PC-3 (cell line): ENCODE measurements at regions not wholly inside any gene's neighbourhood (a gene's known extent, or its start where the extent isn't known, plus 50 kb on each side); places are given as distances from the start of the nearest gene placed in this dataset.
"Not testable (repeated sequence)": the region's sequence is repeated elsewhere in the genome, so short reads cannot be mapped to it uniquely, and the experiment has no call there.

Source experiments
- ATAC-seq: fragments of 200-7000 bp; cut with Tn5 transposase; 2 replicates; pipeline ENCODE4 v1.9.1; 2020; ENCODE audit warnings: mild to moderate bottlenecking, moderate library complexity
- BruUV-seq: library from RNA; stranded (reverse); fragments of 400-500 nt; replicated peaks from 2 replicates; lab custom pipeline; 2021; lab: Mats Ljungman, UMichigan
- CTCF ChIA-PET: fragments of 300-600 bp; sonication (Branson Sonifier 250); formaldehyde crosslinking; loops from one replicate; lab custom pipeline; 2022; ENCODE audit warnings: antibody characterized with exemption; lab: Charles Lee
- POLR2A ChIA-PET: fragments of 300-600 bp; sonication (Branson Sonifier 250); formaldehyde crosslinking; loops from one replicate; lab custom pipeline; 2022; ENCODE audit warnings: antibody characterized with exemption; ENCODE audit not compliant: unreplicated experiment; lab: Charles Lee
- DNase-seq: peaks from one replicate; pipeline ENCODE4 v3.0.0-alpha.2; 2015
- H2AFZ ChIP-seq: fragments of 300-600 bp; sonication (generic); 2 replicates; pipeline ENCODE4 v1.6.0; 2016; ENCODE audit warnings: antibody characterized with exemption, low read length
- H3F3A ChIP-seq: fragments of 300-600 bp; sonication (generic); one replicate; pipeline ENCODE4 v1.6.0; 2017; ENCODE audit warnings: antibody characterized with exemption, low read length, control low read depth, mild to moderate bottlenecking; ENCODE audit not compliant: unreplicated experiment
- H3K27ac ChIP-seq: fragments of 300-600 bp; sonication (generic); 2 replicates; pipeline ENCODE4 v1.5.1; 2016; ENCODE audit warnings: mild to moderate bottlenecking, low read length
- H3K27me3 ChIP-seq: fragments of 300-600 bp; sonication (generic); 2 replicates; pipeline ENCODE4 v1.6.1; 2016; ENCODE audit warnings: low read length, mixed read lengths
- H3K36me3 ChIP-seq: fragments of 300-600 bp; sonication (generic); 2 replicates; pipeline ENCODE4 v1.6.1; 2016; ENCODE audit warnings: low read depth, mixed run types, low read length, mixed read lengths
- H3K4me1 ChIP-seq: fragments of 300-600 bp; sonication (generic); 2 replicates; pipeline ENCODE4 v1.5.1; 2016; ENCODE audit warnings: low read length; ENCODE audit not compliant: insufficient read depth
- H3K4me2 ChIP-seq: fragments of 300-600 bp; sonication (generic); 2 replicates; pipeline ENCODE4 v1.6.0; 2016; ENCODE audit warnings: low read length
- H3K4me3 ChIP-seq: fragments of 300-600 bp; sonication (generic); 2 replicates; pipeline ENCODE4 v1.5.1; 2016; ENCODE audit warnings: mild to moderate bottlenecking, low read length, mixed read lengths
- H3K79me2 ChIP-seq: fragments of 300-600 bp; sonication (generic); 2 replicates; pipeline ENCODE4 v1.6.1; 2017; ENCODE audit warnings: low read length, mixed read lengths
- H3K9ac ChIP-seq: fragments of 300-600 bp; sonication (generic); 2 replicates; pipeline ENCODE4 v1.6.0; 2016; ENCODE audit warnings: mild to moderate bottlenecking, low read length
- H3K9me2 ChIP-seq: fragments of 300-600 bp; sonication (generic); replicated peaks from 2 replicates; pipeline ENCODE4 v1.6.1; 2016; ENCODE audit warnings: mixed run types, low read length, mixed read lengths
- H3K9me3 ChIP-seq: fragments of 300-600 bp; sonication (generic); 2 replicates; pipeline ENCODE4 v1.6.1; 2016; ENCODE audit warnings: low read length, mixed read lengths
- H4K20me1 ChIP-seq: fragments of 300-600 bp; sonication (generic); 2 replicates; pipeline ENCODE4 v1.6.1; 2016; ENCODE audit warnings: low read length, mixed read lengths
- EZH2 ChIP-seq: fragments of 300-600 bp; sonication (generic); IDR thresholded peaks from one replicate; pipeline ENCODE4 v1.6.1; 2017; ENCODE audit warnings: antibody characterized with exemption, mild to moderate bottlenecking, low read length; ENCODE audit not compliant: unreplicated experiment
- EZH2phosphoT487 ChIP-seq: fragments of 300-600 bp; sonication (generic); IDR thresholded peaks from 2 replicates; pipeline ENCODE4 v1.6.1; 2018; ENCODE audit warnings: mild to moderate bottlenecking, antibody characterized with exemption, low read length, borderline replicate concordance
- intact Hi-C: fragments of 100-400 bp; cut with micrococcal nuclease; formaldehyde crosslinking; loops from 2 replicates; pipeline ENCODE4 v1.9.0; 2023
- TF ChIP-seq, protein P1 (sequence below): fragments of 300-600 bp; sonication (generic); conservative IDR thresholded peaks from 2 replicates; pipeline ENCODE4 v1.5.1; 2017; ENCODE audit warnings: antibody characterized with exemption, low read depth, mild to moderate bottlenecking, low read length

DNA sequence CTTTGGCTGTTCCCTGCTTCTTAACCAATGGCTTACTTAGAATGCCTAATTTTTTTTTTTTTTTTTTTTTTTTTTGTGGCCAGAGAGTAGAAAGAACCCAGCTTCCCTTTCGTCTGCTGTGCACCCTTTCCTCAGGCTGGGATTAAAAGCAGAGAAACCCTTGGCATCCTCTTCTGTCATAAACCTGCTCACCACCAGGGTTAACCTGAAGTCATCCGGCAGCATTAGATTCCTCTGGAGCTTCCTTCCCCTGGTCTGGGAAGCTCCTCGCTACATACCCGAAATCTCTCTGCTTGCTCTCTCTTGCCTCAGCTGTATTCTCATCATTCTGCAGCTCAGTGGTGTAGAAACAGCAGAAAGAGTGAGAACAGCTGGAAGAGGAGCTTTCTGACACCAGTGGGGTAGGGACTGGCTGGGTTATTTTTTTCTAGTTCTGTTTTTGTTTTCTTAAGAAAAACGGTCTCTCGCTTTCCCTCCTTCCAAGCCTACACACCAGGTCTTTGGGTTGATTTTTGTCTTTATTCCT, 339.0 kb upstream of the MEIS1 start:
- H3K27me3 ChIP-seq = no peaks in the 10 kb centered on the region
- DNase-seq = no peak
- no peaks in the 10 kb centered on the region for H3K36me3 ChIP-seq
- no TSS peak for BruUV-seq
- H3F3A ChIP-seq = no peaks in the 10 kb centered on the region
- H3K9me3 ChIP-seq = no peaks in the 10 kb centered on the region
- ChIA-PET POLR2A (no interaction called here), CTCF (no interaction called here)
- H3K4me2 ChIP-seq = no peak overlapping the region
- no peak overlapping the region for H3K4me3 ChIP-seq
- no peaks in the 10 kb centered on the region for H3K79me2 ChIP-seq
- no peaks in the 10 kb centered on the region for H3K4me1 ChIP-seq
- no peak overlapping the region for H3K27ac ChIP-seq
- no peaks in the 10 kb centered on the region for H4K20me1 ChIP-seq
- intact Hi-C loops = no loop called here
- ATAC-seq = no peak
- H3K9me2 ChIP-seq = no peaks in the 10 kb centered on the region
- TF ChIP-seq EZH2 (no peak), EZH2phosphoT487 (no peak)
- TF ChIP-seq, protein P1, sequence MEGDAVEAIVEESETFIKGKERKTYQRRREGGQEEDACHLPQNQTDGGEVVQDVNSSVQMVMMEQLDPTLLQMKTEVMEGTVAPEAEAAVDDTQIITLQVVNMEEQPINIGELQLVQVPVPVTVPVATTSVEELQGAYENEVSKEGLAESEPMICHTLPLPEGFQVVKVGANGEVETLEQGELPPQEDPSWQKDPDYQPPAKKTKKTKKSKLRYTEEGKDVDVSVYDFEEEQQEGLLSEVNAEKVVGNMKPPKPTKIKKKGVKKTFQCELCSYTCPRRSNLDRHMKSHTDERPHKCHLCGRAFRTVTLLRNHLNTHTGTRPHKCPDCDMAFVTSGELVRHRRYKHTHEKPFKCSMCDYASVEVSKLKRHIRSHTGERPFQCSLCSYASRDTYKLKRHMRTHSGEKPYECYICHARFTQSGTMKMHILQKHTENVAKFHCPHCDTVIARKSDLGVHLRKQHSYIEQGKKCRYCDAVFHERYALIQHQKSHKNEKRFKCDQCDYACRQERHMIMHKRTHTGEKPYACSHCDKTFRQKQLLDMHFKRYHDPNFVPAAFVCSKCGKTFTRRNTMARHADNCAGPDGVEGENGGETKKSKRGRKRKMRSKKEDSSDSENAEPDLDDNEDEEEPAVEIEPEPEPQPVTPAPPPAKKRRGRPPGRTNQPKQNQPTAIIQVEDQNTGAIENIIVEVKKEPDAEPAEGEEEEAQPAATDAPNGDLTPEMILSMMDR = no peak
- no peak overlapping the region for H3K9ac ChIP-seq
- H2AFZ ChIP-seq = no peak overlapping the region

DNA sequence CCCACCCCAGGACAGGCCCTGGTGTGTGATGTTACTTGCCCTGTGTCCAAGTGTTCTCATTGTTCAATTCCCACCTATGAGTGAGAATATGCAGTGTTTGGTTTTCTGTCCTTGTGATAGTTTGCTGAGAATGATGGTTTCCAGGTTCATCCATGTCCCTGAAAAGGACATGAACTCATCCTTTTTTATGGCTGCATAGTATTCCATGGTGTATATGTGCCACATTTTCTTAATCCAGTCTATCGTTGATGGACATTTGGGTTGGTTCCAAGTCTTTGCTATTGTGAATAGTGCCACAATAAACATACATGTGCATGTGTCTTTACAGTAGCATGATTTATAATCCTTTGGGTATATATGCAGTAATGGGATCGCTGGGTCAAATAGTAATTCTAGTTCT, 340.2 kb upstream of the MEIS1 start:
- POLR2A ChIA-PET = not testable (repeated sequence)

DNA sequence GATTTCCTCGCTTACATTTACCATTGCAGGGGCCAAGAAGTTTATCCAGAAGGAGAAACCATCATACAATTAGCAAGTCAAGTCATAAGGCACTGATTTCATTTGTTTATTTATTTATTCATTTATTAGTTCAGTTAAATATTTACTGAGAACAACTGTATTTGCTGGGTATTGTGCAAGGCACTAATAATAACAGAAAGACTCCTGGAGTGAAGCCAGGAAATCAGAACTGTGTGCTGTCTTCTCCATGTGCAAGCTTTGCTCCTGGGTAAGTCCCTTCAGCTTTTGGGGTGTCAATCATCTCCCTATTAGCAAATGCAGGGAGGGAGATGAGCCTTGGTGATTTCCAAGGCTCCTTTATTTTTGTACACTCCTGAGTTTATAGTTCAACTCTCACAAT, 341.6 kb upstream of the MEIS1 start:
- TF ChIP-seq, protein P1 = no peak
- no peak for TF ChIP-seq EZH2phosphoT487
- no peak for TF ChIP-seq EZH2
- Histone ChIP-seq H3K4me2 (no peak overlapping the region), H3K4me1 (no peaks in the 10 kb centered on the region), H3F3A (no peaks in the 10 kb centered on the region), H3K9ac (no peak overlapping the region), H3K9me2 (no peaks in the 10 kb centered on the region), H3K27me3 (no peaks in the 10 kb centered on the region), H3K36me3 (no peaks in the 10 kb centered on the region), H2AFZ (no peak overlapping the region), H3K79me2 (no peaks in the 10 kb centered on the region), H3K9me3 (no peaks in the 10 kb centered on the region), H3K27ac (no peak overlapping the region), H4K20me1 (no peaks in the 10 kb centered on the region), H3K4me3 (no peak overlapping the region)
- ChIA-PET POLR2A (no interaction called here), CTCF (no interaction called here)
- ATAC-seq (no peak), DNase-seq (no peak)
- intact Hi-C loops = no loop called here
- no TSS peak for BruUV-seq

More for the DNA sequence above, 340.2 kb upstream of the MEIS1 start:
- H3K36me3 ChIP-seq, H3K9me2 ChIP-seq, H3K27ac ChIP-seq, H3K79me2 ChIP-seq, DNase-seq, H3K4me1 ChIP-seq, ATAC-seq, H2AFZ ChIP-seq, H3K4me2 ChIP-seq, BruUV-seq, H3K9me3 ChIP-seq, H3K9ac ChIP-seq, H3K4me3 ChIP-seq, H3K27me3 ChIP-seq, H4K20me1 ChIP-seq, intact Hi-C loops, CTCF ChIA-PET, H3F3A ChIP-seq: not testable (repeated sequence)
